Peyer's patch (tissue), 4 donors: ENCODE measurements at regions not wholly inside any gene's neighbourhood (a gene's known extent, or its start where the extent isn't known, plus 50 kb on each side); places are given as distances from the start of the nearest gene placed in this dataset.

ENCODE experiments used
- DNase-seq, 3 donors: peaks; one replicate each; pipeline ENCODE4 v3.0.0-alpha.2; 2017 to 2019
- H3K27ac ChIP-seq, 4 donors: fragments of 200-600 bp; sonication (generic); one replicate each; pipeline ENCODE4 v1.5.1; 2016 to 2019
- H3K27me3 ChIP-seq, 2 donors: fragments of 200-600 bp; sonication (generic); one replicate each; pipeline ENCODE4 v1.5.1; 2019
- H3K36me3 ChIP-seq, 3 donors: fragments of 200-600 bp; sonication (generic); one replicate each; pipeline ENCODE4 v1.5.1; 2016 to 2019
- H3K4me1 ChIP-seq, 4 donors: fragments of 200-600 bp; sonication (generic); one replicate each; pipeline ENCODE4 v1.5.1; 2016 to 2019
- H3K4me3 ChIP-seq, 4 donors: fragments of 200-600 bp; sonication (generic); 1 replicate in 3 of 4; 2 replicates in 1 of 4; pipeline ENCODE4 v1.5.1; 2016 to 2019; ENCODE audit warnings: mild to moderate bottlenecking in 1 of 4
- H3K9me3 ChIP-seq, 4 donors: fragments of 200-600 bp; sonication (generic); one replicate each; pipeline ENCODE4 v1.5.1; 2016 to 2019; ENCODE audit warnings: mild to moderate bottlenecking in 1 of 4
- CTCF ChIP-seq, 6 experiments: fragments of 450-650 bp in 4 of 6; fragments of 200-600 bp in 2 of 6; sonication (generic) in 1 of 6; IDR thresholded peaks; one replicate each; pipeline ENCODE4 v1.5.1; 2017 to 2019; ENCODE audit warnings: antibody characterized with exemption in 6 of 6, mild to moderate bottlenecking in 3 of 6, moderate library complexity in 1 of 6
- POLR2A ChIP-seq, 2 donors: fragments of 450-650 bp; IDR thresholded peaks; one replicate each; pipeline ENCODE4 v1.5.1; 2017; ENCODE audit warnings: antibody characterized with exemption in 2 of 2, mild to moderate bottlenecking in 2 of 2, moderate library complexity in 2 of 2

- no peak overlapping the region for H3K4me3 ChIP-seq
- no peaks in the 10 kb centered on the region for H3K27me3 ChIP-seq
- no peaks in the 10 kb centered on the region for H3K9me3 ChIP-seq
- no peaks in the 10 kb centered on the region for H3K4me1 ChIP-seq
- no peak overlapping the region for H3K27ac ChIP-seq
- TF ChIP-seq CTCF (IDR thresholded peaks at IDR 0.05) (no peak), POLR2A (IDR thresholded peaks at IDR 0.05) (no peak)
- no peaks in the 10 kb centered on the region for H3K36me3 ChIP-seq
- no peak for DNase-seq
Measured at GRCh38 chr4:180330521-180330920, 1912.7 kb upstream of the TENM3 start.

GRCh38 chr4:180333162-180333561 lies 1910.0 kb upstream of the TENM3 start:
- H3K9me3 ChIP-seq: no peaks in the 10 kb centered on the region
- no peaks in the 10 kb centered on the region for H3K4me1 ChIP-seq
- H3K27me3 ChIP-seq: no peaks in the 10 kb centered on the region
- no peak overlapping the region for H3K27ac ChIP-seq
- no peak for TF ChIP-seq CTCF (IDR thresholded peaks at IDR 0.05)
- no peak for TF ChIP-seq POLR2A (IDR thresholded peaks at IDR 0.05)
- no peak for DNase-seq
- no peak overlapping the region for H3K4me3 ChIP-seq
- H3K36me3 ChIP-seq: no peaks in the 10 kb centered on the region

GRCh38 chr4:180335566-180335965 lies 1907.6 kb upstream of the TENM3 start:
- no peak overlapping the region for H3K27ac ChIP-seq
- DNase-seq: no peak
- H3K27me3 ChIP-seq: no peaks in the 10 kb centered on the region
- no peaks in the 10 kb centered on the region for H3K4me1 ChIP-seq
- TF ChIP-seq CTCF (IDR thresholded peaks at IDR 0.05) (no peak), POLR2A (IDR thresholded peaks at IDR 0.05) (no peak)
- H3K36me3 ChIP-seq: no peaks in the 10 kb centered on the region
- H3K4me3 ChIP-seq: no peak overlapping the region
- H3K9me3 ChIP-seq: no peaks in the 10 kb centered on the region

GRCh38 chr4:180336494-180337090 lies 1906.6 kb upstream of the TENM3 start:
- H3K4me3 ChIP-seq: no peak overlapping the region
- no peaks in the 10 kb centered on the region for H3K4me1 ChIP-seq
- H3K27me3 ChIP-seq: no peaks in the 10 kb centered on the region
- H3K9me3 ChIP-seq: no peaks in the 10 kb centered on the region
- TF ChIP-seq POLR2A (IDR thresholded peaks at IDR 0.05) (no peak), CTCF (IDR thresholded peaks at IDR 0.05) (no peak)
- no peaks in the 10 kb centered on the region for H3K36me3 ChIP-seq
- H3K27ac ChIP-seq: no peak overlapping the region
- DNase-seq: no peak

GRCh38 chr4:180341926-180342325 lies 1901.3 kb upstream of the TENM3 start:
- Histone ChIP-seq H3K36me3 (no peaks in the 10 kb centered on the region), H3K27ac (no peak overlapping the region), H3K9me3 (no peaks in the 10 kb centered on the region), H3K4me1 (no peaks in the 10 kb centered on the region), H3K27me3 (no peaks in the 10 kb centered on the region), H3K4me3 (no peak overlapping the region)
- DNase-seq: no peak
- no peak for TF ChIP-seq POLR2A (IDR thresholded peaks at IDR 0.05)
- no peak for TF ChIP-seq CTCF (IDR thresholded peaks at IDR 0.05)

GRCh38 chr4:180350901-180351300 lies 1892.3 kb upstream of the TENM3 start:
- H3K4me1 ChIP-seq: no peaks in the 10 kb centered on the region
- no peaks in the 10 kb centered on the region for H3K27me3 ChIP-seq
- H3K4me3 ChIP-seq: no peak overlapping the region
- H3K27ac ChIP-seq: no peak overlapping the region
- DNase-seq: no peak
- H3K36me3 ChIP-seq: no peaks in the 10 kb centered on the region
- H3K9me3 ChIP-seq: no peaks in the 10 kb centered on the region
- no peak for TF ChIP-seq CTCF (IDR thresholded peaks at IDR 0.05)
- no peak for TF ChIP-seq POLR2A (IDR thresholded peaks at IDR 0.05)
